ENCODE measurements at regions not wholly inside any gene's neighbourhood (a gene's known extent, or its start where the extent isn't known, plus 50 kb on each side); places are given as distances from the start of the nearest gene placed in this dataset.
"Not testable (repeated sequence)": the region's sequence is repeated elsewhere in the genome, so short reads cannot be mapped to it uniquely, and the experiment has no call there.

- no peaks in the 10 kb centered on the region for H3K9me3 ChIP-seq
- H3K36me3 ChIP-seq: no peaks in the 10 kb centered on the region
- TF ChIP-seq POLR2A (IDR thresholded peaks at IDR 0.05) (no peak), POLR2AphosphoS5 (IDR thresholded peaks at IDR 0.05; ENCODE audit: insufficient read depth in 1 of 2, low read depth in 1 of 2) (no peak), CTCF (IDR thresholded peaks at IDR 0.05) (no peak)
- no peak overlapping the region for H3K4me3 ChIP-seq
- intact Hi-C loops (cut with DNase I): no loop called here
- no peaks in the 10 kb centered on the region for H3K4me1 ChIP-seq
- no peak overlapping the region for H3K27ac ChIP-seq
- no peak for DNase-seq (ENCODE audit: extremely low spot score in 2 of 2)
- H3K27me3 ChIP-seq: no peaks in the 10 kb centered on the region
Measured at GRCh38 chr4:57344296-57344695, 234.1 kb upstream of the IGFBP7 start.

GRCh38 chr4:57342411-57342810, 232.2 kb upstream of the IGFBP7 start:
- TF ChIP-seq CTCF (IDR thresholded peaks at IDR 0.05): no peak
- no peak for TF ChIP-seq POLR2A (IDR thresholded peaks at IDR 0.05)
- TF ChIP-seq POLR2AphosphoS5 (IDR thresholded peaks at IDR 0.05; ENCODE audit: insufficient read depth in 1 of 2, low read depth in 1 of 2): no peak
- intact Hi-C loops (cut with DNase I): no loop called here

GRCh38 chr4:57338861-57339260, 228.7 kb upstream of the IGFBP7 start:
- H3K4me1 ChIP-seq; DNase-seq (ENCODE audit: extremely low spot score in 2 of 2); intact Hi-C loops (cut with DNase I); H3K4me3 ChIP-seq; H3K27ac ChIP-seq; H3K36me3 ChIP-seq; H3K9me3 ChIP-seq; H3K27me3 ChIP-seq: not testable (repeated sequence)

More at GRCh38 chr4:57342411-57342810, 232.2 kb upstream of the IGFBP7 start:
- Histone ChIP-seq H3K36me3 (no peaks in the 10 kb centered on the region), H3K27me3 (no peaks in the 10 kb centered on the region), H3K4me1 (no peaks in the 10 kb centered on the region), H3K27ac (no peak overlapping the region), H3K4me3 (no peak overlapping the region), H3K9me3 (no peaks in the 10 kb centered on the region)
- DNase-seq (ENCODE audit: extremely low spot score in 2 of 2): no peak

- TF ChIP-seq CTCF (IDR thresholded peaks at IDR 0.05) (no peak), POLR2AphosphoS5 (IDR thresholded peaks at IDR 0.05; ENCODE audit: insufficient read depth in 1 of 2, low read depth in 1 of 2) (no peak), POLR2A (IDR thresholded peaks at IDR 0.05) (no peak)
- Histone ChIP-seq H3K27me3 (no peaks in the 10 kb centered on the region), H3K27ac (no peak overlapping the region), H3K9me3 (no peaks in the 10 kb centered on the region), H3K36me3 (no peaks in the 10 kb centered on the region), H3K4me1 (no peaks in the 10 kb centered on the region), H3K4me3 (no peak overlapping the region)
- no peak for DNase-seq (ENCODE audit: extremely low spot score in 2 of 2)
- intact Hi-C loops (cut with DNase I): no loop called here
Measured at GRCh38 chr4:57333684-57334083, 223.5 kb upstream of the IGFBP7 start.

- no peak overlapping the region for H3K4me3 ChIP-seq
- H3K27ac ChIP-seq: no peak overlapping the region
- TF ChIP-seq POLR2A (IDR thresholded peaks at IDR 0.05): no peak
- TF ChIP-seq POLR2AphosphoS5 (IDR thresholded peaks at IDR 0.05; ENCODE audit: insufficient read depth in 1 of 2, low read depth in 1 of 2): no peak
- TF ChIP-seq CTCF (IDR thresholded peaks at IDR 0.05): no peak
- intact Hi-C loops (cut with DNase I): no loop called here
- H3K9me3 ChIP-seq: no peaks in the 10 kb centered on the region
- no peak for DNase-seq (ENCODE audit: extremely low spot score in 2 of 2)
- no peaks in the 10 kb centered on the region for H3K4me1 ChIP-seq
- H3K36me3 ChIP-seq: no peaks in the 10 kb centered on the region
- no peaks in the 10 kb centered on the region for H3K27me3 ChIP-seq
Measured at GRCh38 chr4:57331959-57332358, 221.8 kb upstream of the IGFBP7 start.

- no peaks in the 10 kb centered on the region for H3K36me3 ChIP-seq
- H3K27ac ChIP-seq: no peak overlapping the region
Measured at GRCh38 chr4:57329279-57329678, 219.1 kb upstream of the IGFBP7 start.

More at GRCh38 chr4:57329279-57329678, 219.1 kb upstream of the IGFBP7 start:
- DNase-seq (ENCODE audit: extremely low spot score in 2 of 2): no peak
- intact Hi-C loops (cut with DNase I): no loop called here
- H3K4me3 ChIP-seq: no peak overlapping the region
- H3K4me1 ChIP-seq: no peaks in the 10 kb centered on the region
- no peaks in the 10 kb centered on the region for H3K27me3 ChIP-seq
- H3K9me3 ChIP-seq: no peaks in the 10 kb centered on the region
- TF ChIP-seq POLR2AphosphoS5 (IDR thresholded peaks at IDR 0.05; ENCODE audit: insufficient read depth in 1 of 2, low read depth in 1 of 2) (no peak), POLR2A (IDR thresholded peaks at IDR 0.05) (no peak), CTCF (IDR thresholded peaks at IDR 0.05) (no peak)
